NT2/D1 (cell line): ENCODE measurements at regions not wholly inside any gene's neighbourhood (a gene's known extent, or its start where the extent isn't known, plus 50 kb on each side); places are given as distances from the start of the nearest gene placed in this dataset.

Experiments used
- DNase-seq: peaks from one replicate; pipeline ENCODE4 v3.0.0-alpha.2; 2011; ENCODE audit warnings: low read depth, low spot score
- H3K27me3 ChIP-seq: 2 replicates; pipeline ENCODE4 v1.6.0; 2011; ENCODE audit warnings: mild to moderate bottlenecking; ENCODE audit not compliant: insufficient read length, insufficient read depth
- H3K36me3 ChIP-seq: 2 replicates; pipeline ENCODE4 v1.6.1; 2011; ENCODE audit warnings: mild to moderate bottlenecking, low read length, mixed read lengths; ENCODE audit not compliant: insufficient read depth, insufficient read length
- H3K4me1 ChIP-seq: 2 replicates; pipeline ENCODE4 v1.5.1; 2011; ENCODE audit not compliant: insufficient read depth, insufficient read length
- H3K4me3 ChIP-seq: 2 replicates; pipeline ENCODE4 v1.5.1; 2011; ENCODE audit warnings: low read depth; ENCODE audit not compliant: insufficient read length
- H3K9ac ChIP-seq: 2 replicates; pipeline ENCODE4 v1.6.0; 2011; ENCODE audit warnings: low read depth; ENCODE audit not compliant: insufficient read length
- H3K9me3 ChIP-seq: 2 replicates; pipeline ENCODE4 v1.5.1; 2011; ENCODE audit warnings: mild to moderate bottlenecking, low read length; ENCODE audit not compliant: insufficient read depth
- SUZ12 ChIP-seq: IDR thresholded peaks from 2 replicates; pipeline ENCODE4 v1.6.1; 2011; ENCODE audit not compliant: insufficient read length, insufficient read depth; ENCODE audit errors: extremely low read depth
- YY1 ChIP-seq: IDR thresholded peaks from 2 replicates; pipeline ENCODE4 v1.6.1; 2011; ENCODE audit not compliant: insufficient read length, insufficient read depth
- ZNF274 ChIP-seq: IDR thresholded peaks from 2 replicates; pipeline ENCODE4 v1.6.1; 2011; ENCODE audit warnings: mild to moderate bottlenecking, low read depth, low read length

- no peak for DNase-seq
- Histone ChIP-seq H3K9ac (peak overlapping the region; percentile 32), H3K9me3 (no peaks in the 10 kb centered on the region), H3K36me3 (no peaks in the 10 kb centered on the region), H3K27me3 (peaks cover 19% of the 10 kb centered on the region), H3K4me1 (peaks cover 38% of the 10 kb centered on the region), H3K4me3 (no peak overlapping the region)
- TF ChIP-seq ZNF274 (no peak), YY1 (no peak), SUZ12 (no peak)
Measured at GRCh38 chr16:85454171-85454872, 158.8 kb upstream of the GSE1 start.

- peaks cover 24% of the 10 kb centered on the region for H3K27me3 ChIP-seq
- peak overlapping the region; percentile 44 for H3K9ac ChIP-seq
- no peak for DNase-seq
- no peaks in the 10 kb centered on the region for H3K9me3 ChIP-seq
- H3K4me3 ChIP-seq: no peak overlapping the region
- no peak for TF ChIP-seq SUZ12
- TF ChIP-seq ZNF274: no peak
- no peak for TF ChIP-seq YY1
- H3K36me3 ChIP-seq: no peaks in the 10 kb centered on the region
- peaks cover 48% of the 10 kb centered on the region for H3K4me1 ChIP-seq
Measured at GRCh38 chr16:85455534-85455933, 157.6 kb upstream of the GSE1 start.

GRCh38 chr16:85457366-85457765 is 155.8 kb upstream of the GSE1 start:
- Histone ChIP-seq H3K4me3 (no peak overlapping the region), H3K9ac (no peak overlapping the region), H3K27me3 (peaks cover 24% of the 10 kb centered on the region), H3K9me3 (no peaks in the 10 kb centered on the region), H3K4me1 (peaks cover 51% of the 10 kb centered on the region), H3K36me3 (no peaks in the 10 kb centered on the region)
- TF ChIP-seq YY1 (no peak), ZNF274 (no peak), SUZ12 (no peak)
- no peak for DNase-seq

- H3K36me3 ChIP-seq: no peaks in the 10 kb centered on the region
- H3K9ac ChIP-seq: peak overlapping the region; percentile 39
- TF ChIP-seq YY1 (no peak), SUZ12 (no peak)
- DNase-seq: no peak
- no peaks in the 10 kb centered on the region for H3K9me3 ChIP-seq
- H3K4me1 ChIP-seq: peaks cover 54% of the 10 kb centered on the region
- H3K27me3 ChIP-seq: peaks cover 35% of the 10 kb centered on the region
- H3K4me3 ChIP-seq: no peak overlapping the region
Measured at GRCh38 chr16:85458968-85459367, 154.2 kb upstream of the GSE1 start.

- Histone ChIP-seq H3K9ac (peak overlapping the region; percentile 47), H3K4me1 (peaks cover 54% of the 10 kb centered on the region), H3K36me3 (no peaks in the 10 kb centered on the region), H3K27me3 (peaks cover 42% of the 10 kb centered on the region), H3K9me3 (no peaks in the 10 kb centered on the region), H3K4me3 (no peak overlapping the region)
- no peak for DNase-seq
- TF ChIP-seq ZNF274 (no peak), YY1 (no peak), SUZ12 (no peak)
Measured at GRCh38 chr16:85459529-85460251, 153.4 kb upstream of the GSE1 start.

GRCh38 chr16:85460252-85461021 is 152.7 kb upstream of the GSE1 start:
- TF ChIP-seq YY1 (no peak), SUZ12 (no peak), ZNF274 (no peak)
- Histone ChIP-seq H3K9ac (peak overlapping the region; percentile 70), H3K36me3 (no peaks in the 10 kb centered on the region), H3K9me3 (no peaks in the 10 kb centered on the region), H3K4me1 (peaks cover 57% of the 10 kb centered on the region), H3K4me3 (peak overlapping the region; percentile 12), H3K27me3 (peaks cover 45% of the 10 kb centered on the region)
- peak; percentile 54 for DNase-seq
